Epithelial cell of prostate (primary cell): ENCODE measurements at regions not wholly inside any gene's neighbourhood (a gene's known extent, or its start where the extent isn't known, plus 50 kb on each side); places are given as distances from the start of the nearest gene placed in this dataset.

Source experiments
- DNase-seq: peaks from one replicate; pipeline ENCODE4 v3.0.0-alpha.2; 2011; ENCODE audit warnings: low read depth, low spot score
- H3K27ac ChIP-seq: fragments of 450-650 bp; 2 replicates; pipeline ENCODE4 v1.5.1; 2017; ENCODE audit warnings: mild to moderate bottlenecking

DNA sequence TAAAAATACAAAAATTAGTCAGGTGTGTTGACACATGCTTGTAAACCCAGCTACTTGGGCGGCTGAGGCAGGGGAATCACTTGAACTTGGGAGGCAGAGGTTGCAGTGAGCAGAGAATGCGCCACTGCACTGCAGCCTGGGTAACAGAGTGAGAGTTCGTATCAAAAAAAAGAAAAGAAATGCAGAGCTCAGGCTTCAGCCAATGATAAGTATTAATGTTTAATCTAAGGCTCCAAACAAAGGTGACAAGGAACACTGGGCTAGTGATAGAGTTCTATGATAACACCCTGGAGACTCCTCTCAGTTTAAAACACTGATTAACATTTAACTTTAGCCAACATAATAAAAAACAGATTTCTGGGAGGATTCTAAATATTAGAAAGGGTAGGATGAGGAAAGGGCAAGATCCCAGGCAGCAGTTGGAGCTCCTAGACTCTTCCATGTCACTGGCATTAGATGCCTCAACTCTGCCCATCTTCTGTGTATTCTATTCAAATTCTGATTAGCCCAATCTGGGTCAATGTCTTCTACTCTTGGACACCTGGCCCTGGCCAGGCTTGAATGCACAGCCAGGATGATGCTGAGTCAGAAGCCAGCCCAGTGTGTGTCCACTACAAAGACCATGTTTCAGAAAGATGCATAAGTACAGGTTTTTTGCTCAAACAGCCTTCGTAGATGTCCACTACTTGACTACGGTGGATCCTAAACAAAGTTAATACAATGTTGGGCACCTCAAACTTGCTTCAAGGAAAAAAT lies 91.0 kb upstream of the FAM169A start:
- peak overlapping the region; percentile 77 for H3K27ac ChIP-seq
- no peak for DNase-seq

GRCh38 chr5:74956278-74956677 lies 90.1 kb upstream of the FAM169A start:
- H3K27ac ChIP-seq = peak overlapping the region; percentile 77

DNA sequence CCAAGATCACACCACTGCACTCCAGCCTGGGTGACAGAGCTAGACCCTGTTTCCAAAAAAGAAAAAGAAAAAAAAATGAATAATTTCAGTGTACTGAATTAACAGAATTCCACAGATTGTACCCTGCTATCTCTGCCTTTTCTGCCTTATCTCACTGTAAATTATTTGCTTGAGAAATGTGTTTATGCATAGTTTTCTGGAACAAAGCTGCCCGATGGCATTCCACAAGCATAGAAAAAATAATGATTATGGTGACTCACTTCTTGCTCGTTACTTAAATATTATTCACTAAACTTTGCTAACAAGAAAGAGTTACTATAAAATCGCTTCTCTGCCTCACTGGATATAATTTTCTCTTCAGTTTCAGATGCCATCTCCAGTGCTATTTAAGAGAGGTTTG lies 88.7 kb upstream of the FAM169A start:
- DNase-seq = no peak
- H3K27ac ChIP-seq = peak overlapping the region; percentile 77

More at GRCh38 chr5:74956278-74956677, 90.1 kb upstream of the FAM169A start:
- DNase-seq = peak; percentile 63

DNA sequence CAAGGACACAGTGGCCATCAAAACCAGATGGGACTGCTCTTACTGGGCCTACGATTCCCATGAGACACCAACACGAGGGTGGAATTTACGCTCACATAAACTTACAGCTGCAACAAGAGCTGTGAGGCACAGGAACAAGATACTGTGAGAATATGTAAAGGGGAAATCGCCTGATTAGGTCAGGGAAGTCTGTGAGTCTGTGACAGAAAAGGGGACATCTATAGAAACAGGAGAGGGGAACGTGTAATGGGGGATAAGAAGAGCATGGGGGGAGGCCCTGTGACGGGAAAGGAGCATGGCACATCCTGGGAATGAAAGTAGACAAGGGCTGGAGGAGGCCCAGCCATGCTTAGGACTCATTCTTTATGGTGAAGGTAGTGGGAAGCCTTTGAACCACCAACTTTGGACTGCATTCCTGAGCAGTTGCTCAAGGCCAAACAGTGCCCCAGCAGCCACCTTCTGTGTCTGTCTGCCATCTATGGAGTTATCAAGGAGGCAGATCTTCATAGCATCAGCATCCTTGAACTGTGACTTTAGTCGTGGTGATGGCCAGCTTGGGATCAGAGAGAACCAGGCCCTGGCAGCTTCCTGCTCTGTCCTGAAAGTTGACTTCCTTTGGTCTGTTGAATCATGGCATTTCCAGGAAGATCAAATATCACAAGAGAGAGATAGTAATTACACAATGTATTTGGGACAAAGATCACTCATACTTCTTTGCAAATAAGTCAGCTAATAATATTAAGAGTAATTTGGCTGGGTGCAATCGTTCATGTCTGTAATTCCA lies 87.9 kb upstream of the FAM169A start:
- H3K27ac ChIP-seq = peak overlapping the region; percentile 77
- no peak for DNase-seq

GRCh38 chr5:74953554-74953936 lies 87.4 kb upstream of the FAM169A start:
- DNase-seq = no peak
- H3K27ac ChIP-seq = peak overlapping the region; percentile 77

DNA sequence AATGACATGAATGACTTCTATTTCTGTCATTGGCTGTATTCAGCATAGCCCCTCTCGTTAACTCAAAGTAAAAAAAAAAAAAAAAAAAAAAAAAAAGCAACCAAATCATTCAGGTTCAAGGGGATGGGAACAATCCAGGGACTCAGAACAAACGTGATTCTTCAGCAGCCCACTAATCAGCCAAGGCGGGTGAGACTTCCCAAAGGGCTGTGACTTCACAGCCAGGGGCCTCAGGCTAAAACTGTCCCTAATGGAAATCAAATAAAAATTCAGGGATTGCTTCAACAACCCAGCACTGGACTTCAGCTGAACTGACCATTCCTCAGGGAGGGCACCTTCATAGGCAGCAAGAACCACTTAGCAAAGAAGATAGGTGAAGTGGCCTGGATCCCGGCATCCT lies 86.2 kb upstream of the FAM169A start:
- no peak for DNase-seq
- H3K27ac ChIP-seq = no peak overlapping the region

GRCh38 chr5:74951865-74952264 lies 85.7 kb upstream of the FAM169A start:
- no peak overlapping the region for H3K27ac ChIP-seq
- no peak for DNase-seq

DNA sequence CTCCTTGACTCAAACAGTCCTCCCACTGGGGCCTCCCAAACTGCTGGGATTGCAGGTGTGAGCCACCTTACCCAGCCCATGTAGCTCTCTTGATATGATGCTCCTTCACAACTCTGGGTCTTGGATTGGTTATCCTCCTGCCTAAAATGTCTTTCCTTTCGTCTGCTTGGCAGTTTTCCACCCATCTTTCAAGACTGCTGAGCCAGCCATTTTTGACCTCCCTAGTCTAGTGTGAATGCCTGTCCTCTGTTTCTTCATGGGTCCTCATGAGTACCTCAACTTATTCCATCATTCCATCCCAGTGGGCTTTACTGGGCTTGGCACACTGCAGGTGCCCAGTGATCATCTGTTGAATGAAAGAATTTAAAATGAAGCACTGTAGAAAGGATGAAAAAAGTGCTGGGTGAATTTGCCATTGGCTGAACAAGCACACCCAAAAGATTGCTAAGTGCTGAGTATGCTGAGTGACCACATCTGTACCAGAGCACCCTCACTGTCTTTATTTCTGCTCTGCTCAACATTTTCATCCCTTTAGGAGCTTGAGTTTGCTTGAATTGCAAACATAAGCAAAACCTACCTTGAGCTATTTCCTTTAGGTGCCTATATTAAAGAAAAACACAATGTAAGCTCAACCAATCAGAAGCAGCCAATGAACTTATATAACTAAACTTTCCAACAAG lies 84.8 kb upstream of the FAM169A start:
- H3K27ac ChIP-seq = no peak overlapping the region
- DNase-seq = no peak

DNA sequence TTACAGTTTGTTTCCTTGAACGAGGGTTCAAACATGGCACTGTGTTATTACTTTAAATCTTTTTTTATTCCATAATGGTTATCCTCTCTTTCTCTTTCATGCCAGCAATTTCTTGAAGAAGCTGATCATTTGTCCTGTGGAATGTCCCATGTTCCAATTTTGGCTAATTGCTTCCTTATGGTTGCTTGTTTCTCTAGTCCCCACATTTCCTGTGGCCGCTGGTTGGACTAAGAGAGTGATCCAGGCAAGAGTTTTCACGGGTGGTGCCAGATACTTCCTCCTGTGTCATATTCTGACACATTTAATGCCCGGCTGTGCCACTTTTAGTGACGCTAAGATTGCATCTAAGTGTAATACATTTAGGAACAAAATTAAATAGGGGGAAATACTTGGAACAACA lies 83.8 kb upstream of the FAM169A start:
- H3K27ac ChIP-seq = peak overlapping the region; percentile 50
- no peak for DNase-seq

GRCh38 chr5:74948031-74948546 lies 81.9 kb upstream of the FAM169A start:
- no peak for DNase-seq
- no peak overlapping the region for H3K27ac ChIP-seq

- H3K27ac ChIP-seq = no peak overlapping the region
- DNase-seq = no peak
Measured at GRCh38 chr5:74946471-74946870, 80.3 kb upstream of the FAM169A start.

GRCh38 chr5:74945561-74946165 lies 79.5 kb upstream of the FAM169A start:
- no peak for DNase-seq
- H3K27ac ChIP-seq = no peak overlapping the region

GRCh38 chr5:74943905-74944304 lies 77.7 kb upstream of the FAM169A start:
- H3K27ac ChIP-seq = no peak overlapping the region
- DNase-seq = no peak

DNA sequence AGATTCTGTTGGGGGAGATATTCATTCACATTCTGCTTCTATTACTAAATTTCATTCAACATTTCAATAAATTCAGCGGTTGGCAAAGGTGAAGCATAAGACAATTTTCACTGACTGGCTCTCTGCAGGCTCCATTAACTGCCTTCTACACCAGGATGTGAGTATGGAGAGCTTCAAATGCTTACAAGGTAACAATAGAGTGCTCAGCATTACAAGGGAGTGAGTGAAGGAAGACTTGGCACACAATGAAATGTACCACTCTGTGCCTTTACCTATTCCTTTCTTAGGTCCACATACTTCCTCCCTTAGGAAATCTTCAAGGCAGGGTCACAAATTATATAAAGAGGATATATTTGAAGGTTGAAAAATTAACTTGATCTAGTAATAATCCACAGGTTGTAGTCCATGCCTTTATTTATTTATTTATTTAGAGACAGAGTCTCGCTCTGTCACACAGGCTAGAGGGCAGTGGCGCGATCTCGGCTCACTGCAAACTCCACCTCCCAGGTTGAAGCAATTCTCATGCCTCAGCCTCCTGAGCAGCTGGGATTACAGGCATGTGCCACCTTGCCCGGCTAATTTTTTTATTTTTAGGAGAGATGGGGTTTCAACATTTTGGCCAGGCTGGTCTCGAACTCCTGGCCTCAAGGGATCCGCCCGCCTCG lies 76.6 kb upstream of the FAM169A start:
- DNase-seq = no peak

DNA sequence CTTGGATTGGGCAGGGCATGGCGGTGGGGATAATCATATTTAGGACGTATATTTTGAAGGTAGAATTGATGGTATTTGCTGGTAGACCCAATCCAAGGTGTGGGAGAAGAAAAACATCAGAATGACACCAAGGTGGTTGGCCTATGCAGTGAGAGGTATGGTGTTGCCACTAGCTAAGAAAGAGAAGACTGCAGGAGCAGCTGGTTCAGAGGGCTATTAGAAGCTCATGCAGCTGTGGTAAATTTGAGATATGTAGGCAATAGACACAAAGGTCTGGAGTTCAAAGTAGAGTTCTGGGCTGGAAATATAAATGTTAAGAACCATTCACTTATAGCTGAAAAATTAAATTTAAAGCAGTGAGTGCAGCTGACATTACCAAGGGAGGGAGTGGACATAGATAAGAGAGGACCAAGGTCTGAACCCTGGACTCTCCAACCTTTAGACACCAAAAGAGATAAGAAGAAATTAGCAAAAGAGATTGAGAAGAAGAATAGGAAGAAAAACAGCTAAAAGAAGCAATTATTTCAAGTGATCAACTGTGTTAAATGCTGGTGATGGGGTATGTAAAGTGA lies 74.7 kb upstream of the FAM169A start:
- DNase-seq = no peak
- H3K27ac ChIP-seq = no peak overlapping the region

More for the DNA sequence above, 76.6 kb upstream of the FAM169A start:
- no peak overlapping the region for H3K27ac ChIP-seq

- DNase-seq = no peak
Measured at GRCh38 chr5:74938250-74938933, 72.2 kb upstream of the FAM169A start.

DNA sequence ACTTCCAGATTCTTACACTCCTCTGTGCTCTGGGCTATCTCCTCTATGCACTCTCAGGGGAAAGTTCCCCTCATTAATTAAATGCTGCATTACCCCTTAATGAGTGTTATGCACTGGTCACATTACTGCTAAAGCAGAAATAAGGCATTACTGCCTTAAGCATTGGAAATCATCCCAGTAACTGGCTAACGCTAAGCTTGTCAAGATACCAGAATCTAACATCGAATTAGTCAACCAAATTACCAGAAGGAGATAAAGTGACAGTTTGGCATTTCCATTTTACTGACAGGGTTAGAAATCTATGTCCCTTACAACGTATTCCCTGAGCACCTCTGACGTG lies 69.5 kb upstream of the FAM169A start:
- no peak for DNase-seq
- no peak overlapping the region for H3K27ac ChIP-seq

More at GRCh38 chr5:74938250-74938933, 72.2 kb upstream of the FAM169A start:
- H3K27ac ChIP-seq = no peak overlapping the region

DNA sequence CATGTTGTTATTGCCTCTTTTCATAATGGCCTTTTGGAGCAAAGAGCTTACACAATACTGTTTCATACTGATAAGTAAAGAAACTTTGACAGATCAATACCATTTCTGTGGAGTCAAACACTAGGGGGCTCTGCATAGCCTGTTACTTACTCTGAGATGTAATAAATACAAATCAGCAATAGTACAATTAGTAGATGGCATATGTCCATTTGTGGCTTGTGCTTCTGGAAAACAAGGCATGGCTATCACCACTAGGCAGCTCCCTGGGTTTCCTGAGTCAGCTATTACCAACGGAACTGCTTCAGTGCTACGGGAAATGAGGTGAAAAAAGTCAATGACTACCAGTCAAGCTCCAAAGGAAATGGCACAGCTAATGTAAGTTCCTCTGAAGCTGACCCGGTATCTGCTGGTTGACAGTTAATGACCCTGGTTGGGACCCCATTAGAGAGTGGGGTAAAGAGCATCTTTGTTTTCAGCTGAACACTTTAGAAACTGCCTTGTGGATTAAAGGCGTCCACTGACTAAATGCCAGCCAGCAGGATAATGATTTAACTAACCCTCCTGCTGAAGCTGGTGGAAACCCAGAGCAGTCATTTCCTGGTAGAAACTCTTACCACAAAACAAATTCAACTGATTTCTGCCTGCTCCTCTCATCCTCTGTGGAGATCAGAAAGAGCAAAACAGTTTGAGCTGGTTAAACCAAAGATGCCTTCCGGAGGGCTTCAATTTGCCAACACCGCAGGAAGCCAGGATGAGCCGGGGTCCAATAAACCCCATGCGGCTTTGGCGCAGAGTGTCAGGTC lies 69.0 kb upstream of the FAM169A start:
- no peak for DNase-seq
- H3K27ac ChIP-seq = no peak overlapping the region
